CD14-positive monocyte (primary cell): ENCODE measurements at regions not wholly inside any gene's neighbourhood (a gene's known extent, or its start where the extent isn't known, plus 50 kb on each side); places are given as distances from the start of the nearest gene placed in this dataset.

Source experiments
- DNase-seq, 3 donors: peaks; one replicate each; pipeline ENCODE4 v3.0.0-alpha.2; 2011 to 2022
- H2AFZ ChIP-seq: 2 replicates; pipeline ENCODE4 v1.6.0; 2012; ENCODE audit warnings: mild to moderate bottlenecking, low read depth, low read length, inconsistent platforms; ENCODE audit not compliant: insufficient read depth, poor library complexity, severe bottlenecking
- H3K27ac ChIP-seq, 2 donors: 1 replicate in 1 of 2; 2 replicates in 1 of 2; pipeline ENCODE4 v1.5.1; 2012 to 2013; ENCODE audit warnings: low read length in 2 of 2, control low read depth in 1 of 2, inconsistent platforms in 1 of 2, low read depth in 1 of 2, mild to moderate bottlenecking in 1 of 2
- H3K27me3 ChIP-seq, 2 donors: one replicate each; pipeline versions ENCODE4 v1.6.0 to v1.6.1; 2011 to 2013; ENCODE audit warnings: low read length in 2 of 2; ENCODE audit not compliant: control insufficient read depth in 2 of 2, insufficient read depth in 2 of 2
- H3K36me3 ChIP-seq, 2 donors: replicated peaks in 1 of 2; 1 replicate in 1 of 2; 2 replicates in 1 of 2; pipeline versions ENCODE4 v1.5.1 to v1.6.1; 2012 to 2013; ENCODE audit warnings: low read length in 2 of 2, control low read depth in 1 of 2, inconsistent platforms in 1 of 2, mild to moderate bottlenecking in 1 of 2; ENCODE audit not compliant: insufficient read depth in 2 of 2, control insufficient read depth in 1 of 2
- H3K4me1 ChIP-seq, 2 donors: 1 replicate in 1 of 2; 2 replicates in 1 of 2; pipeline versions ENCODE4 v1.5.1 to v1.6.1; 2012 to 2013; ENCODE audit warnings: low read length in 2 of 2, control low read depth in 1 of 2, inconsistent platforms in 1 of 2, mild to moderate bottlenecking in 1 of 2, moderate library complexity in 1 of 2; ENCODE audit not compliant: insufficient read depth in 2 of 2, control insufficient read depth in 1 of 2
- H3K4me2 ChIP-seq: replicated peaks from 2 replicates; pipeline ENCODE3; 2012; ENCODE audit warnings: low read length, moderate library complexity, mild to moderate bottlenecking; ENCODE audit not compliant: poor library complexity, severe bottlenecking; ENCODE audit errors: extremely low read depth
- H3K4me3 ChIP-seq, 3 experiments: fragments of 200-600 bp in 1 of 3; sonication (generic) in 1 of 3; replicated peaks in 1 of 3; 1 replicate in 2 of 3; 2 replicates in 1 of 3; pipeline ENCODE4 v1.5.1; 2011 to 2013; ENCODE audit warnings: low read length in 3 of 3, mild to moderate bottlenecking in 3 of 3, control low read depth in 2 of 3, low read depth in 2 of 3, inconsistent platforms in 1 of 3, moderate library complexity in 1 of 3
- H3K79me2 ChIP-seq: 2 replicates; pipeline ENCODE4 v1.6.0; 2012; ENCODE audit warnings: mild to moderate bottlenecking, control low read depth, inconsistent platforms, low read length, moderate library complexity; ENCODE audit not compliant: insufficient read depth
- H3K9ac ChIP-seq: 2 replicates; pipeline ENCODE4 v1.6.0; 2017; ENCODE audit warnings: low read length, mild to moderate bottlenecking; ENCODE audit not compliant: insufficient read depth, poor library complexity, severe bottlenecking
- H3K9me3 ChIP-seq, 2 donors: replicated peaks in 1 of 2; 1 replicate in 1 of 2; 2 replicates in 1 of 2; pipeline versions ENCODE4 v1.5.1 to v1.6.1; 2012 to 2013; ENCODE audit warnings: low read length in 2 of 2, control low read depth in 1 of 2; ENCODE audit not compliant: control insufficient read depth in 1 of 2, insufficient read depth in 1 of 2
- H4K20me1 ChIP-seq: 2 replicates; pipeline ENCODE4 v1.6.0; 2012; ENCODE audit warnings: mild to moderate bottlenecking, low read length, control low read depth, moderate library complexity; ENCODE audit not compliant: insufficient read depth
- H3K27ac Mint-ChIP-seq, 7 donors: one replicate each; pipeline ENCODE4 v1.8.0; 2020; ENCODE audit warnings: mild to moderate bottlenecking in 7 of 7, mixed read lengths in 7 of 7, moderate library complexity in 6 of 7, inconsistent platforms in 2 of 7
- H3K27me3 Mint-ChIP-seq, 3 donors: one replicate each; pipeline ENCODE4 v1.8.0; 2021 to 2022; ENCODE audit warnings: low read depth in 3 of 3, mild to moderate bottlenecking in 3 of 3, mixed read lengths in 3 of 3, moderate library complexity in 3 of 3, inconsistent platforms in 1 of 3
- H3K36me3 Mint-ChIP-seq, 2 donors: one replicate each; pipeline ENCODE4 v1.8.0; 2020; ENCODE audit warnings: mixed read lengths in 2 of 2, inconsistent platforms in 1 of 2, mild to moderate bottlenecking in 1 of 2
- H3K4me1 Mint-ChIP-seq: one replicate; pipeline ENCODE4 v1.8.0; 2020; ENCODE audit warnings: mild to moderate bottlenecking, mixed read lengths
- H3K4me3 Mint-ChIP-seq, 2 donors: one replicate each; pipeline ENCODE4 v1.8.0; 2020; ENCODE audit warnings: mild to moderate bottlenecking in 2 of 2, mixed read lengths in 2 of 2, moderate library complexity in 1 of 2
- H3K9me3 Mint-ChIP-seq, 7 donors: one replicate each; pipeline ENCODE4 v1.8.0; 2020 to 2022; ENCODE audit warnings: mixed read lengths in 7 of 7, mild to moderate bottlenecking in 6 of 7, moderate library complexity in 6 of 7, inconsistent platforms in 2 of 7
- CTCF ChIP-seq: fragments of 200-600 bp; IDR thresholded peaks from one replicate; pipeline ENCODE4 v1.8.0; 2022; ENCODE audit warnings: antibody characterized with exemption, mild to moderate bottlenecking
- WGBS: methylation state at CpG from one replicate; pipeline ENCODE4 v1.1.5; 2013; ENCODE audit warnings: missing lambda C conversion rate; ENCODE audit not compliant: insufficient coverage; 5-methylcytosine and 5-hydroxymethylcytosine counted together
- intact Hi-C, 2 donors: fragments of 100-400 bp; cut with micrococcal nuclease; formaldehyde crosslinking; loops; one replicate each; pipeline versions ENCODE4 v1.15.0 to v1.15.1; 2023

GRCh38 chr22:48288376-48288940, 1526.0 kb downstream of the TBC1D22A start:
- TF ChIP-seq CTCF, result no peak
- no peaks in the 10 kb centered on the region for H3K4me1 Mint-ChIP-seq
- Histone ChIP-seq H4K20me1 (no peaks in the 10 kb centered on the region), H2AFZ (no peak overlapping the region), H3K4me1 (no peaks in the 10 kb centered on the region), H3K79me2 (no peaks in the 10 kb centered on the region), H3K36me3 (no peaks in the 10 kb centered on the region), H3K4me3 (no peak overlapping the region), H3K27me3 (no peaks in the 10 kb centered on the region), H3K4me2 (no peak overlapping the region), H3K27ac (no peak overlapping the region), H3K9me3 (no peaks in the 10 kb centered on the region), H3K9ac (no peak overlapping the region)
- H3K27me3 Mint-ChIP-seq, result no peaks in the 10 kb centered on the region
- H3K9me3 Mint-ChIP-seq, result peaks cover 0 to 10% (median 6%) of the 10 kb centered on the region in 7 donors
- no peak for DNase-seq
- no peaks in the 10 kb centered on the region for H3K36me3 Mint-ChIP-seq
- no peak overlapping the region for H3K27ac Mint-ChIP-seq
- intact Hi-C loops, result no loop called here
- WGBS, result 60% methylated on average over 1 of the region's 3 CpGs
- no peak overlapping the region for H3K4me3 Mint-ChIP-seq

DNA sequence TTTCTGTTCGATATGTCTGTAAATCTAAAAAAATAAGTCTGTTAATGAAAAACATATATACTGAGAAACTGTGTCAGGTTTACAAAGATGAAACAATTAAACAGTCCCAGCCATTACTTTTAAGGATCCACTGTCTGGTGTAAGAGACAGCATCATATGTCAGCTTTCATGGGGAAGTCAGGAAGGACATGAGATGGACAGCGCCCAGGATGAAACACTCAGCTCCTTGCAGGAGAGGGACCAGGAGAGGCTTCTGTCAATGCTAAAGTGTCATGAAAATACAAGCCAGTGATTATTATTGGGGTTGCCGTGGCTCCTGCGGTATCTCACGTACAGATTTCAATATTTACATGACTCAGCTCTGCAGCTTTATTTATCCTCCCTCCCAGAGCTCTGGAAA, 1524.6 kb downstream of the TBC1D22A start:
- Histone ChIP-seq H3K9ac (no peak overlapping the region), H3K27ac (no peak overlapping the region), H3K36me3 (no peaks in the 10 kb centered on the region), H3K4me3 (no peak overlapping the region), H3K27me3 (no peaks in the 10 kb centered on the region), H3K79me2 (no peaks in the 10 kb centered on the region), H3K9me3 (no peaks in the 10 kb centered on the region), H2AFZ (no peak overlapping the region), H3K4me2 (no peak overlapping the region), H3K4me1 (no peaks in the 10 kb centered on the region), H4K20me1 (no peaks in the 10 kb centered on the region)
- no peaks in the 10 kb centered on the region for H3K36me3 Mint-ChIP-seq
- H3K27me3 Mint-ChIP-seq, result no peaks in the 10 kb centered on the region
- TF ChIP-seq CTCF, result no peak
- DNase-seq, result no peak
- H3K4me1 Mint-ChIP-seq, result no peaks in the 10 kb centered on the region
- peaks cover 0 to 10% (median 6%) of the 10 kb centered on the region in 7 donors for H3K9me3 Mint-ChIP-seq
- H3K27ac Mint-ChIP-seq, result no peak overlapping the region
- intact Hi-C loops, result no loop called here
- 83% methylated on average over 1 of the region's 5 CpGs for WGBS
- H3K4me3 Mint-ChIP-seq, result no peak overlapping the region
